ENCODE measurements at regions not wholly inside any gene's neighbourhood (a gene's known extent, or its start where the extent isn't known, plus 50 kb on each side); places are given as distances from the start of the nearest gene placed in this dataset.

- no peaks in the 10 kb centered on the region for H3K4me1 ChIP-seq (ENCODE audit: low read length)
- DNase-seq = no peak
- no peaks in the 10 kb centered on the region for H3K36me3 ChIP-seq (replicated peaks; ENCODE audit: insufficient read depth, low read length)
- no peak overlapping the region for H3K9ac ChIP-seq (ENCODE audit: low read length)
- no peaks in the 10 kb centered on the region for H3F3A ChIP-seq (ENCODE audit: insufficient read depth, low read length)
- H3K4me3 ChIP-seq (ENCODE audit: low read length) = no peak overlapping the region
- TF ChIP-seq EZH2phosphoT487 (IDR thresholded peaks at IDR 0.05; ENCODE audit: low read length) (no peak), EZH2 (optimal IDR thresholded peaks at IDR 0.05; ENCODE audit: low read depth, low read length) (no peak), CTCF (IDR thresholded peaks at IDR 0.05; ENCODE audit: low read length) (no peak)
- H3K27me3 ChIP-seq (replicated peaks; ENCODE audit: insufficient read depth, low read length) = no peaks in the 10 kb centered on the region
- no peak overlapping the region for H3K27ac ChIP-seq (ENCODE audit: low read length)
- H4K20me1 ChIP-seq (ENCODE audit: insufficient read depth, low read length) = no peaks in the 10 kb centered on the region
- H2AFZ ChIP-seq (ENCODE audit: low read length) = no peak overlapping the region
- H3K79me2 ChIP-seq (ENCODE audit: low read length) = no peaks in the 10 kb centered on the region
- H3K9me2 ChIP-seq (replicated peaks; ENCODE audit: insufficient read depth, low read length) = no peaks in the 10 kb centered on the region
- H3K9me3 ChIP-seq (replicated peaks; ENCODE audit: insufficient read depth, low read length) = no peaks in the 10 kb centered on the region
- H3K4me2 ChIP-seq (ENCODE audit: low read depth, low read length) = no peak overlapping the region
Measured at GRCh38 chr2:212694398-212694797, 155.8 kb upstream of the ERBB4 start.

GRCh38 chr2:212692466-212692865 lies 153.9 kb upstream of the ERBB4 start:
- H3K36me3 ChIP-seq (replicated peaks; ENCODE audit: insufficient read depth, low read length) = no peaks in the 10 kb centered on the region
- no peaks in the 10 kb centered on the region for H3K27me3 ChIP-seq (replicated peaks; ENCODE audit: insufficient read depth, low read length)
- H3K4me2 ChIP-seq (ENCODE audit: low read depth, low read length) = no peak overlapping the region
- TF ChIP-seq EZH2 (optimal IDR thresholded peaks at IDR 0.05; ENCODE audit: low read depth, low read length) (no peak), EZH2phosphoT487 (IDR thresholded peaks at IDR 0.05; ENCODE audit: low read length) (no peak), CTCF (IDR thresholded peaks at IDR 0.05; ENCODE audit: low read length) (no peak)
- H4K20me1 ChIP-seq (ENCODE audit: insufficient read depth, low read length) = no peaks in the 10 kb centered on the region
- H3F3A ChIP-seq (ENCODE audit: insufficient read depth, low read length) = no peaks in the 10 kb centered on the region
- H3K4me1 ChIP-seq (ENCODE audit: low read length) = no peaks in the 10 kb centered on the region
- no peak overlapping the region for H3K27ac ChIP-seq (ENCODE audit: low read length)
- no peak overlapping the region for H3K4me3 ChIP-seq (ENCODE audit: low read length)
- H3K9me3 ChIP-seq (replicated peaks; ENCODE audit: insufficient read depth, low read length) = no peaks in the 10 kb centered on the region
- H3K79me2 ChIP-seq (ENCODE audit: low read length) = no peaks in the 10 kb centered on the region
- no peak for DNase-seq
- no peaks in the 10 kb centered on the region for H3K9me2 ChIP-seq (replicated peaks; ENCODE audit: insufficient read depth, low read length)
- no peak overlapping the region for H2AFZ ChIP-seq (ENCODE audit: low read length)
- H3K9ac ChIP-seq (ENCODE audit: low read length) = no peak overlapping the region

- peak; percentile 63 for DNase-seq
- no peak overlapping the region for H3K4me2 ChIP-seq (ENCODE audit: low read depth, low read length)
- no peaks in the 10 kb centered on the region for H4K20me1 ChIP-seq (ENCODE audit: insufficient read depth, low read length)
- H3K27me3 ChIP-seq (replicated peaks; ENCODE audit: insufficient read depth, low read length) = no peaks in the 10 kb centered on the region
- no peaks in the 10 kb centered on the region for H3K9me2 ChIP-seq (replicated peaks; ENCODE audit: insufficient read depth, low read length)
- no peaks in the 10 kb centered on the region for H3K79me2 ChIP-seq (ENCODE audit: low read length)
- no peaks in the 10 kb centered on the region for H3K4me1 ChIP-seq (ENCODE audit: low read length)
- H3K9ac ChIP-seq (ENCODE audit: low read length) = no peak overlapping the region
- no peak overlapping the region for H3K4me3 ChIP-seq (ENCODE audit: low read length)
- H3K36me3 ChIP-seq (replicated peaks; ENCODE audit: insufficient read depth, low read length) = no peaks in the 10 kb centered on the region
- H2AFZ ChIP-seq (ENCODE audit: low read length) = no peak overlapping the region
- H3F3A ChIP-seq (ENCODE audit: insufficient read depth, low read length) = no peaks in the 10 kb centered on the region
- no peak for TF ChIP-seq EZH2phosphoT487 (IDR thresholded peaks at IDR 0.05; ENCODE audit: low read length)
- peak; percentile 80 for TF ChIP-seq CTCF (IDR thresholded peaks at IDR 0.05; ENCODE audit: low read length)
- no peaks in the 10 kb centered on the region for H3K9me3 ChIP-seq (replicated peaks; ENCODE audit: insufficient read depth, low read length)
- H3K27ac ChIP-seq (ENCODE audit: low read length) = no peak overlapping the region
Measured at GRCh38 chr2:212686285-212686895, 147.8 kb upstream of the ERBB4 start.

Data from MM.1S (cell line).